ENCODE measurements at regions not wholly inside any gene's neighbourhood (a gene's known extent, or its start where the extent isn't known, plus 50 kb on each side); places are given as distances from the start of the nearest gene placed in this dataset.

DNA sequence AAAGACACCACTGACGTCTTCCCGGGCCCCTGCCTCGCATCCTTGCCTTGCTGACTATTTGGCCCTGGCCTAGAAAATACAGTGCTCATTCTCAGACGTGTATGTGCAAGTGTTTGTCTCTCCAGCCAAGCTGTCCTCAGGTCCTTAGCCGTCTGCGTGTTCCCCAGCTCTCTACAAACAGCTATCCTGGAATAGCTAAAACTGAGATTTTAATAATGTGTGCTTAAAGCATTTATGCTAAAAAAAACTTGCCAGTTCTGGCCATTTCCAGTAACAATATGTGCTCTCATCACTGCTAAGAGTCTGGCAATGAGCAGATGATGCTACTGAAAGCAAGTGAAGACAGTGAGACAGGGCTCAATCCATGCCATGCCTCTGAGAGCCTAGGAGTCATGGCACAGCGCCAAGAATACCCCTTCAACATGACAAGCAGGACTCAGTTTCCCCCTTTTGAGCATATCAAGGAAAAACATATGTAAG lies 55.7 kb downstream of the IRF2BP2 start:
- intact Hi-C loops (cut with micrococcal nuclease): no loop called here

DNA sequence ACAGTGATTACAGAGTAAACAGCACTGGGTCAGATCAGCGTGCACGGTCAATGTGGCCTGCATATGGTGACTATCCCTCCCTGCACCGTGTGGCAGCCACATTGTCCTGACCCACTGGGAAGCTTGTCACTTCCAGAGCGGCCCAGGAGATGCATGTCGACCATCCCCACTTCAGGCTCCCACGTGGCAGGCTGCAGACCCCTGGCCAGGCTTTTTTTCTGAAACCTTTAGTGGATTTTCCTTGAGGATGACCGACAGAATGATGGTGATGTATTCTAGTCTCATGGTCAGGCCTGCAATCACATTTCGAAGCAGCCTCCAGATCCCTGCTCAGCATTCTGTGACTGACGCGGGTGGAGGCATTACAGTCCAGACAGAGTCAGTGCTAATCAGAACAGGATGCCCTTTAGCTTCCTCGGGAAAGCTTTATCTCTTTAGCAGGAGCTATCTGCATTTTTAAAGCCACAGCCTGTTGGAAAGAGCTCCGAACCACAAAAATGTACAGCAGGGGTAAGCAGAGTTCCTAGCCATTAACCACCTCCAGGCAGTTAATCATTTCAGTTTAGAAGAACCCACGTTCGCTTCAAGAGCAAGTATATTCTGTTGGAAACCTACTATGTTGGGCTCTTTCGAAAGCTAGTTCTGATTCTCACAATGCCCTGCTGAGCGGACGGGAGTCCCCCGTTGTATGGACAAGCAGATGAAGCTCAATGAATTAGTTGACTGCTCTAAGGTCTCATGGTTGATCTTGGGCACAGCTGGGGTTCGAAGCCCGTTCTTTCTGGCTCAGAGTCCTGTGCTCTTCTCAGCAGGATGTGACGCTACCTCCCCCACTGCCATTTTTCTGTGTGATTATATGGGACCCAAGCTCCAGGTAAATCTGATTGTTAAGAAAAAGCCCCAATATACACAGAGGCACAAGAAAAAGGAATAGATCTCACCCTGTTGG lies 56.5 kb downstream of the IRF2BP2 start:
- intact Hi-C loops (cut with micrococcal nuclease): no loop called here

GRCh38 chr1:234551032-234551378 lies 59.0 kb downstream of the IRF2BP2 start:
- intact Hi-C loops (cut with micrococcal nuclease): no loop called here

DNA sequence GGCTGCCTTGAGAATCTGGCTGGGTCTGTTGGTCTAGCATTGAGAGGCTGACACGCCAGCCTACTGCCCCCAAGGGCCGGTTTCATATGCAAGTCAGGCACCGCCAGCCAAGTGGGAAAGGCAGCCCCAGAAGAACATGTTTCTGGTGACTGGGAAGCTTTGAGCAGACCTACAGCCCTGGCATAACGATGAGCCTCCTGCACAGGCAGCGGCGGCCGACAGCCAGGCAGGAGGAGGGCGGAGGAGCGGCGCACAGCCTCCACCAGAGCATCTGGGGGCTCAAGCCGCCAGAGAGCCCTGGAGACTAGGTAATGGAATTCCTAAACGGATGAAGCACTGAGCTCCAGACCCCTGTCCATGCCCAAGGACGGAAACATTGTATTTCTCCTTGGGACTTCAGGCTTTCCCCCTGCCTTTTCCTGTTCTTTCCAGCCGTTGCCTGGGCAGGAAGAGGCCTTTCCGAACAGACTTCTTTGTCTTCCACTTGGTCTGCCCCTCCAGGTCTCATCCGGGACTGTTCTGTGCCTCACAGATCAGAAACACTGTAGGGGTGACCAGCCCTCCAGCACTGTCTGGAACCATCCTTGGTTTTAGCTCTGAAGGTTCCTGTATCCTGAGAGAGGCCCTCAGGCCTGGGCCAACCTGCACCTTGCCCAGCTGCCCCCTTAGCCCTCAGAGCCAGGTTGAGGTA lies 59.5 kb downstream of the IRF2BP2 start:
- intact Hi-C loops (cut with micrococcal nuclease): no loop called here

DNA sequence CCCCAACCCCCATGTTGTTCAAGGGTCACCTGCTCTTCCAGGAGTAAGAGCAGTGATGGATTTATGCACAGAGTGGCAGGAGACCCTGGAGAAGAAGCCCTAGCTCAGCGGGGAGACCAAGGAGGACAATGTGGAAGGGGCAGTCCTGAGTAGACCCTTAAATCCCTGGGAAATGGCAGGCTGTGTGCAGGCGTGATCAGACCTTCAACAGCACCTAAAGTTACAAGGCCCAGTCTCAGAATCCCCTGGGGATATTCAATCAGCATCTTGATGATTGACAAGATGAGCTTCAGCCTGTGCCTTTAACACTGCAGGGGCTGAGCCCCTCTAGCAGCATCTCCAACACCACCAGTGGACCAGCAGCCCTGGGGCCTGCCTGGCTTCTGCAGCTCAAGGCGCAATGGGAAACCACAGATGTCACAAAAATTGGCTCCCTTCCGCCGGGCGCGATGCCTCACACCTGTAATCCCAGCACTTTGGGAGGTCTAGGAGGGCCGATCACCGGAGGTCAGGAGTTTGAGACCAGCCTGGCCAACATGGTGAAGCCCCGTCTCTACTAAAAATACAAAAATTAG lies 60.4 kb downstream of the IRF2BP2 start:
- intact Hi-C loops (cut with micrococcal nuclease): no loop called here

DNA sequence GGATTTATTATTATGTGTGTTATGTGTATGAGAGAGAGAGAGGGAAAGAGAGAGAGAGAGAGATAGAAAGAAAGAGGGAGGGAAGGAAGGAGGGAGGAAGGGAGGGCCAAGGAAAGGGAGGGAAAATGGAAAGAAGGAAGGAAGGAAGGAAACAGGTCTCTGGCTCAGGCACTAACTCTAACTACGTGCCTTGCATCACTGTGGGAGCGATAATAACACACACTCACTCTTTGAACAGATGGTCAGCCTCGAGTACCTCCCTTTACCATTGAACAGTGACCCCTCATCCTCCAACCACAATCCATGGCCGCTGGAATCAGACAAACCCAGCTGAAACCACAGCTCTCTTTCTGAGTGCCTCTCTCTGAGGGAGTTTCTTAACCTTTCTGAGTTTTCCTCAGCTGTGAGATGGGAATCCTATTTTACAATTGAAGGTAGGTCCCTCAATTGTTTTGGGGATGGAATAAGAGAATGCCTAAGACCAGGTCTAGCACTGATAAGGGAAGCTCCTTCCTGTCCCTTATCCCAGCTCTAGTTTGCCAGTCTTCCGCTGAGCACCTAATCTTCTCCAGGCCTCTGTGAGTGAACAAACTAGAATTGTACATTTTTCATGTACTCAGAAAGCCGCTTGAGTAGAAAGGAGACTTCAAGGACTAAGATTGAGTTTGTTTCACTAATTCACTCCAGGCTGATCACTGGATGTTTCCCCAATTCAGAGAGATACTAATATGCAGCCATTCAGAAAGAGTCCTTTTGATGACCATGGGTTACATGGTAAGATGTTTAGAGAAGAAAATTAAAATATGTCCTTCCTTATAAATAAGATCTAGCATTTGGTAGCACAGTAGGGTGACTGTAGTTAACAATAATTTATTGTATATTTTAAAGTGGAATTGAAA lies 62.8 kb downstream of the IRF2BP2 start:
- intact Hi-C loops (cut with micrococcal nuclease): no loop called here

DNA sequence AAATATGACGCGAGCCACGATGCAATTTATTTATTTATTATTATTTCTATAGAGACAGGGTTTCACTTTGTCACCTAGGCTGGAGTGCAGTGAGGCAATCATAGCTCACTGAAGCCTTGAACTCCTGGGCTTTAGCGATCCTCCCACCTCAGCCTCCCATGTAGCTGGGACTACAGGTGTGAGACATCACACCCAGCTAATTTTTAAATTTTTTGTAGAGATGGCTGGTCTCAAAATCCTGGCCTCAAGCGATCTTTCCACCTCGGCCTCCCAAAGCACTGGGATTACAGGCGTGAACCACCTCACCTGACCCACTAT lies 63.6 kb downstream of the IRF2BP2 start:
- intact Hi-C loops (cut with micrococcal nuclease): no loop called here

DNA sequence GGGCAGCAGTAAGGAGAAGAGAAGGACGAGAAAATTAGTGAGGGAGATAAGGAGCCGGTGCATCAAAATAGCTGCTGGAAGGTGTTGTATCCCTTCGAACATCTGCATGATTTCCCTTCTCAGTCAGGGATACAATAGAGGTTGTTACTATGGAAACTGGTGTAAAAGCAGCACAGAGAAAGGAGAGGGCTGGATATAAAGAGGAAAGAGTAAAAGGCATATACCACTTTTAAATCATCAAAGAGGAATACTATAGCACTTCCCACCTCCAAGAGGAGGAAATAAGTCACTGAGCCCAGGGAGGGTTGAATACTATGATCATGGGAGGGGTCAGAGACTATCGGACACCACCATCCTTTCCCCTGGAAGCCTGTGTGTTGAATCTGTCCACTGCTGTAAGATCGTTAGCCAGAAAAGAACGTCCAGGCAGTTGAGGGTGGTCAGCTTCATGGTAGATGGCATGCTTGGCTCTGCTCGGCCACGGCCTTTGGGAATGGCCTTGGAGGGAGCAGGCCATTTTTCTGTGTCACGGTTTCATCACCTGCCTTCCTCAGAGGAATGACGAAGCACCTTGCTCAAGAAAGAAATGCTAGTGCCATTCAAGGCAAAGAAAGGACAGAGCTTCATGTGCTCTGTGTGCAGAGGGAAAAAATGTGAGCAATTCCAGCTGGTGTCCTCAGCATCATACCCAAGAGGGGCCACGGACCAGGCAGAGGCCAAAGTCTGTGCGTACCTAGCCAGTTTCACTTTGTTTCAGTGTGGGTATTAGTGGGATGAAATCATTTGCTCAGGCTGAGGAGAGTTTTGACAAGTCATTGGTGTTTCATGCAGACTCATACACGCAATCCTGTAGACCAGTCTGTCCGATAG lies 64.2 kb downstream of the IRF2BP2 start:
- intact Hi-C loops (cut with micrococcal nuclease): no loop called here

GRCh38 chr1:234544087-234544579 lies 65.2 kb upstream of the TARBP1 start:
- intact Hi-C loops (cut with micrococcal nuclease): loop anchor here (5.0 kb wide), 1 partner anchor 38 kb away; no protein-coding TSS in a partner anchor

DNA sequence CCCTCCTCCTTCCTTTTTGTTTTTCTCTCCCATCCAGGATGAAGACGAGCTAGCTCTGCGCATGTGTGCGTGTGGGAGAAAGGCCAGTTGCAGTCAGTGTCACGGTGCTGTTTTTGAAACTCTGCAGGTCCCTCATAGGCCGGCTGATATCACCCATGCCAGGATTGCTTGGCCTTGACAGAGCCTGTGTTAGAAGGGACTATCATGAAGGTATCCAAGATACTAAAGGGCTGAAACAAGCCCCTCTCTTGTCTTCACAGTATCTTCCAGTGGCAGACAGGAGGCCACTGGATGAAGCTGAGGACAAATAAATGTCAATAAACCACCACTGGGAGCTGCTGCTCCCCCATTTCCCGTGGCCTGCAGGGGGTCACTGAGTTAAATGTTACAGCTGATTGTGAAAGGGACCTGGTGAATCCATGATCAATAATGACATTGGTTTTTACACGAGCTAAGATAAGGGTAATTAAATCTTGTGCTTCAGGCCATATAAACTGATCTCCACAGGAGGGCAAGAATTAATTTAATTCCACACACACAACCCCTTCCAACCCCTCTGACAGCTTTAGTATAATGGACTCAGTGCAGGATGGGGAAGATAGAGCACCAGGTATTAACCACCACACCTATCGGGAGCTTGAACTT lies 64.6 kb upstream of the TARBP1 start:
- intact Hi-C loops (cut with micrococcal nuclease): loop anchor here (5.0 kb wide), 1 partner anchor 39 kb away; no protein-coding TSS in a partner anchor

- intact Hi-C loops (cut with micrococcal nuclease): loop anchor here (5.0 kb wide), 1 partner anchor 40 kb away; no protein-coding TSS in a partner anchor
These were observed 63.4 kb upstream of the TARBP1 start for GRCh38 chr1:234542211-234542850.

DNA sequence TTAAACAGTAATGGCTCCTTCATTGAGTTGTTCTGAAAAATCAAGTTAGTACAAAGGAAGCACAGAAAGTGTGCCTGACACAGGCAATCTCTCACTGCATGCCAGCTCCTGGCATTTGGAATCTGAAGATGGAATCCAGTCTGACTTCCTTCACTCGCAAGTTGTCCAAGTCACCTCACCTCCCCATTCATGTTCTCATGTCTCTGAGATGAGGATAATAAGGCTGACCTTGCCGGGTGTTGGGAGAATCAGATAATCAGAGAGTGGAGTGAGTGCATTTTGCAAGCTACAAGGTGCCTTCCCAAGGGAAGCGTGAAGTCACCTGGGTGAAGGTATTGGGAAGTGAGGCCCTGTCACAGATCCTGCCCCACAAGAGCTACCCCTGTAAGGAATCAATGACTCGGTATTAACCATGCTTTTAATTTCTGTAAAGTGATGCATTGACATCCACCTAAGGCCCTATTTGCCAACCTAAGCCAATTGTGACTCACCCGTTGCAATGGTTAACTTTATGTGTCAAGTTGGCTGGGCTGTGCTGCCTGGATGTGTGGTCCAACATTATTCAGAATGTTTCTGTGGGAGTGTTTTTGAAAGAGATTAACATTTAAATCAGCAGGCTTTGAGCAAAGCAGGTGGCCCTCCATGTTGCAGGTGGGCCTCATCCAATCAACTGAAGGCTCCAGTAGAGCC lies 62.5 kb upstream of the TARBP1 start:
- intact Hi-C loops (cut with micrococcal nuclease): loop anchor here (5.0 kb wide), 1 partner anchor 41 kb away; no protein-coding TSS in a partner anchor

- intact Hi-C loops (cut with micrococcal nuclease): loop anchor here (5.0 kb wide), 1 partner anchor 42 kb away; no protein-coding TSS in a partner anchor
These were observed 61.4 kb upstream of the TARBP1 start for GRCh38 chr1:234540404-234540762.

GRCh38 chr1:234539666-234540403 lies 60.9 kb upstream of the TARBP1 start:
- intact Hi-C loops (cut with micrococcal nuclease): loop anchor here (5.0 kb wide), 1 partner anchor 42 kb away; no protein-coding TSS in a partner anchor

DNA sequence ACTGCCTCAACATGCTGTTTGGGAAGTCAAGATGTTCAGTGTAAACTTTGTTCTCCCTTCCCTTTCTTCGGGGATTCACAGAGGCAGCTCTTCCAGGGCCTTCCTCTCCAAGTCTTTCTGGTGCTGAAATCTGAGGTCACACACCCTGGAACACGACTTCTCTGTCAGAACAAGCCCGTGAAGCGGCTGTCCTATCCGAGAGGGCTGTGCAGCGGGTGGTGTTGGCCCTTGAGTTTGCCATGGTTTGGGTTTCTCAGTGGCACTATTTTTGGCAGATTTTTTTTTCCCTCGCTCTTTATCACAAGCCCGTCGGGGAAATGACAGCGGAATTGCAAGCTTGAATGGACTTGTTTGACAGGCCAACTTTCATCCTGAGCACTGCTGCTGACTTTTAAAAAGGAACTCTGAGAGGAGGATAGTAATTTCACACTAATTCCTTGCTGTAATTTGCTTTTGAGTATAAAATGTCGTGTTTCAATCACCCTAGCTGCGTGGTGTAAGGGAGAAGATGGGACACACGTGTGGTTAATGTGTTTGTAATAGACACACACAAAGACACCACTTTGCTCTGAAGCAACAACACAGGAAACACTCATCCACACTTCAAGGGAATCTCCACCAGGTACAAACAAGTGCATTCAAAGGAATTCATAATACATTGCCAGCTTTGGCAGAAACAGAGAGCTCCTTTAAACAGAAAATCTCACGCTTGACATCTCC lies 60.1 kb upstream of the TARBP1 start:
- intact Hi-C loops (cut with micrococcal nuclease): no loop called here

- intact Hi-C loops (cut with micrococcal nuclease): no loop called here
These were observed 59.2 kb upstream of the TARBP1 start for GRCh38 chr1:234538062-234538731.

All from T-helper 1 cell treated with Interleukin-12 subunit alpha and Interleukin-12 subunit beta and Interleukin-4 antibody, amounts not matched to agents 30 ng/mL and 1 ng/mL, for 36 hours (primary cell).